GM12878 (cell line): ENCODE measurements at regions not wholly inside any gene's neighbourhood (a gene's known extent, or its start where the extent isn't known, plus 50 kb on each side); places are given as distances from the start of the nearest gene placed in this dataset.

Experiments used
- ATAC-seq: fragments of 200-7000 bp; cut with Tn5 transposase; 3 replicates; pipeline ENCODE4 v1.9.1; 2020; ENCODE audit warnings: mild to moderate bottlenecking, moderate library complexity
- BruUV-seq: library from RNA; stranded (reverse); fragments of 400-500 nt; replicated peaks from 2 replicates; lab custom pipeline; 2021; lab: Mats Ljungman, UMichigan
- CTCF ChIA-PET: fragments of 300-600 bp; sonication (Branson Sonifier 250); formaldehyde crosslinking; extraction: SDS; loops from one replicate; lab custom pipeline; 2021; ENCODE audit warnings: inconsistent platforms; lab: Yijun Ruan, JAX
- POLR2A ChIA-PET: fragments of 350-600 bp; formaldehyde crosslinking; extraction: SDS; loops from one replicate; lab custom pipeline; 2021; ENCODE audit warnings: inconsistent platforms; lab: Charles Lee
- RAD21 ChIA-PET: fragments of 300-600 bp; sonication (Branson Sonifier 250); formaldehyde crosslinking; loops from one replicate; lab custom pipeline; 2023; ENCODE audit warnings: antibody characterized with exemption; ENCODE audit not compliant: unreplicated experiment; lab: Charles Lee
- SMC1A ChIA-PET: fragments of 300-600 bp; sonication (Branson Sonifier 250); formaldehyde crosslinking; loops from one replicate; lab custom pipeline; 2023; ENCODE audit not compliant: unreplicated experiment, uncharacterized antibody; lab: Charles Lee
- DNase-seq: peaks from one replicate; pipeline ENCODE4 v3.0.0-alpha.2; 2011; ENCODE audit warnings: low read depth, low spot score
- FAIRE-seq: peaks from 3 replicates; lab custom pipeline; 2011; peaks lifted over from hg19 to GRCh38; lab: Jason Lieb, UNC
- H2AFZ ChIP-seq: 2 replicates; pipeline ENCODE4 v1.6.0; 2011; ENCODE audit warnings: low read depth, low read length, control low read depth; ENCODE audit not compliant: control insufficient read depth
- H3K27ac ChIP-seq: 2 replicates; pipeline ENCODE4 v1.5.1; 2011; ENCODE audit warnings: control low read depth; ENCODE audit not compliant: control insufficient read depth, insufficient read depth
- H3K27me3 ChIP-seq, 2 experiments: replicated peaks in 1 of 2; 2 replicates each; pipeline versions ENCODE4 v1.6.0 to v1.6.1; 2011; ENCODE audit warnings: low read length in 1 of 2; ENCODE audit not compliant: control insufficient read depth in 2 of 2, insufficient read depth in 2 of 2
- H3K36me3 ChIP-seq, 2 experiments: 2 replicates each; pipeline ENCODE4 v1.5.1; 2011; ENCODE audit warnings: low read length in 1 of 2; ENCODE audit not compliant: control insufficient read depth in 2 of 2, insufficient read depth in 2 of 2
- H3K4me1 ChIP-seq: 2 replicates; pipeline ENCODE4 v1.6.1; 2011; ENCODE audit warnings: mild to moderate bottlenecking, low read length, moderate library complexity, mixed read lengths; ENCODE audit not compliant: control insufficient read depth, insufficient read depth
- H3K4me2 ChIP-seq: 2 replicates; pipeline ENCODE4 v1.6.0; 2011; ENCODE audit warnings: control low read depth; ENCODE audit not compliant: control insufficient read depth, insufficient read depth
- H3K4me3 ChIP-seq: fragments of 200-600 bp; sonication (generic); 2 replicates; pipeline ENCODE4 v1.5.1; 2016
- H3K79me2 ChIP-seq: 2 replicates; pipeline ENCODE4 v1.6.0; 2011; ENCODE audit warnings: low read length; ENCODE audit not compliant: control insufficient read depth, insufficient read depth
- H3K9ac ChIP-seq: 2 replicates; pipeline ENCODE4 v1.8.0; 2011; ENCODE audit warnings: low read length, control low read depth, mixed read lengths; ENCODE audit not compliant: control insufficient read depth, insufficient read depth
- H3K9me3 ChIP-seq: replicated peaks from 3 replicates; pipeline ENCODE4 v1.5.1; 2011; ENCODE audit warnings: mild to moderate bottlenecking, low read length; ENCODE audit not compliant: control insufficient read depth, insufficient read depth
- H4K20me1 ChIP-seq: 2 replicates; pipeline ENCODE4 v1.6.0; 2011; ENCODE audit not compliant: control insufficient read depth, insufficient read depth
- CBFB ChIP-seq: IDR thresholded peaks from 2 replicates; pipeline ENCODE4 v1.6.1; 2016; ENCODE audit warnings: antibody characterized with exemption, low read depth
- CREM ChIP-seq: IDR thresholded peaks from 2 replicates; pipeline ENCODE4 v1.6.1; 2014; ENCODE audit warnings: antibody characterized with exemption, low read depth
- LARP7 ChIP-seq: fragments of 450-650 bp; IDR thresholded peaks from 2 replicates; pipeline ENCODE4 v1.6.1; 2017; ENCODE audit warnings: mild to moderate bottlenecking
- USF2 ChIP-seq: IDR thresholded peaks from 2 replicates; pipeline ENCODE4 v1.6.1; 2011; ENCODE audit warnings: low read depth, low read length, improper control_type of control experiment, borderline replicate concordance
- ZBED1 ChIP-seq: IDR thresholded peaks from 2 replicates; pipeline ENCODE4 v1.6.1; 2016; ENCODE audit warnings: borderline replicate concordance
- ZBTB33 ChIP-seq: fragments of 450-650 bp; IDR thresholded peaks from 2 replicates; pipeline ENCODE4 v1.6.1; 2017; ENCODE audit warnings: mild to moderate bottlenecking
- ZNF622 ChIP-seq: fragments of 450-650 bp; IDR thresholded peaks from 2 replicates; pipeline ENCODE4 v1.6.1; 2017; ENCODE audit warnings: mild to moderate bottlenecking, inconsistent platforms
- ZNF687 ChIP-seq: fragments of 450-650 bp; IDR thresholded peaks from 2 replicates; pipeline ENCODE4 v1.6.1; 2017; ENCODE audit warnings: mild to moderate bottlenecking, moderate library complexity
- WGBS: methylation state at CpG from one replicate; pipeline ENCODE4 v1.1.6; 2016; ENCODE audit warnings: low lambda C conversion rate; ENCODE audit not compliant: insufficient replicate concordance, insufficient coverage; ENCODE audit errors: missing lambda C conversion rate; 5-methylcytosine and 5-hydroxymethylcytosine counted together
- in situ Hi-C: fragments of 300-500 bp; cut with MboI; formaldehyde crosslinking; loops from 9 replicates; pipeline ENCODE4 v1.14.3; 2018; ENCODE audit warnings: mixed read lengths
- intact Hi-C: fragments of 100-400 bp; cut with micrococcal nuclease; formaldehyde crosslinking; loops from one replicate; pipeline ENCODE4 v1.14.2; 2022; ENCODE audit not compliant: unreplicated experiment

GRCh38 chr17:72446525-72447250, 325.9 kb downstream of the SOX9 start:
- TF ChIP-seq ZBED1 (no peak), ZNF687 (no peak), LARP7 (no peak), ZNF622 (no peak), ZBTB33 (no peak), CREM (no peak), USF2 (no peak), CBFB (no peak)
- no peaks in the 10 kb centered on the region for H3K4me1 ChIP-seq
- no peak overlapping the region for H3K9ac ChIP-seq
- H3K9me3 ChIP-seq, result no peaks in the 10 kb centered on the region
- BruUV-seq, result no TSS peak
- no peaks in the 10 kb centered on the region for H4K20me1 ChIP-seq
- WGBS, result 74% methylated on average over 17 of the region's 17 CpGs
- H3K4me3 ChIP-seq, result no peak overlapping the region
- H3K27me3 ChIP-seq, result no peaks in the 10 kb centered on the region
- ATAC-seq (no peak), DNase-seq (no peak), FAIRE-seq (no peak)
- H3K4me2 ChIP-seq, result no peak overlapping the region
- no peak overlapping the region for H3K27ac ChIP-seq
- ChIA-PET CTCF (no interaction called here), RAD21 (no interaction called here), POLR2A (no interaction called here), SMC1A (no interaction called here)
- intact Hi-C loops, result no loop called here
- H2AFZ ChIP-seq, result no peak overlapping the region
- no peaks in the 10 kb centered on the region for H3K36me3 ChIP-seq
- no peaks in the 10 kb centered on the region for H3K79me2 ChIP-seq
- in situ Hi-C loops, result no loop called here
